Left renal pelvis (tissue), 4 donors: ENCODE measurements at regions not wholly inside any gene's neighbourhood (a gene's known extent, or its start where the extent isn't known, plus 50 kb on each side); places are given as distances from the start of the nearest gene placed in this dataset.

Experiments
- DNase-seq, 4 donors: peaks; one replicate each; pipeline ENCODE4 v3.0.0-alpha.2; 2013; ENCODE audit warnings: low read depth in 4 of 4, low spot score in 3 of 4

- DNase-seq: no peak
Observed at GRCh38 chr2:235383272-235383843, 110.5 kb upstream of the AGAP1 start.

- no peak for DNase-seq
Observed at GRCh38 chr2:235384624-235385023, 109.2 kb upstream of the AGAP1 start.

- no peak for DNase-seq
Observed at GRCh38 chr2:235389626-235390025, 104.2 kb upstream of the AGAP1 start.

- DNase-seq: no peak
Observed at GRCh38 chr2:235390108-235390815, 103.6 kb upstream of the AGAP1 start.

- DNase-seq: no peak
Observed at GRCh38 chr2:235390816-235391194, 103.0 kb upstream of the AGAP1 start.

GRCh38 chr2:235391921-235392615, 101.8 kb upstream of the AGAP1 start:
- no peak for DNase-seq

- no peak for DNase-seq
Observed at GRCh38 chr2:235394278-235394828, 99.5 kb upstream of the AGAP1 start.

GRCh38 chr2:235396071-235396846, 97.6 kb upstream of the AGAP1 start:
- no peak for DNase-seq

- DNase-seq: no peak
Observed at GRCh38 chr2:235398321-235398720, 95.5 kb upstream of the AGAP1 start.

- DNase-seq: no peak
Observed at GRCh38 chr2:235399895-235400294, 93.9 kb upstream of the AGAP1 start.

GRCh38 chr2:235402422-235402821, 91.4 kb upstream of the AGAP1 start:
- DNase-seq: no peak

GRCh38 chr2:235405612-235406361, 88.1 kb upstream of the AGAP1 start:
- no peak for DNase-seq

- no peak for DNase-seq
Observed at GRCh38 chr2:235406430-235406829, 87.4 kb upstream of the AGAP1 start.

- no peak for DNase-seq
Observed at GRCh38 chr2:235411905-235412485, 81.8 kb upstream of the AGAP1 start.

- no peak for DNase-seq
Observed at GRCh38 chr2:235413064-235413463, 80.8 kb upstream of the AGAP1 start.

- no peak for DNase-seq
Observed at GRCh38 chr2:235414422-235414821, 79.4 kb upstream of the AGAP1 start.

- DNase-seq: peak in 1 of 4 donors; percentile 22
Observed at GRCh38 chr2:235416858-235417499, 76.9 kb upstream of the AGAP1 start.

GRCh38 chr2:235418918-235419317, 74.9 kb upstream of the AGAP1 start:
- DNase-seq: no peak

GRCh38 chr2:235419996-235420395, 73.8 kb upstream of the AGAP1 start:
- no peak for DNase-seq
